ENCODE measurements at regions not wholly inside any gene's neighbourhood (a gene's known extent, or its start where the extent isn't known, plus 50 kb on each side); places are given as distances from the start of the nearest gene placed in this dataset.

DNA sequence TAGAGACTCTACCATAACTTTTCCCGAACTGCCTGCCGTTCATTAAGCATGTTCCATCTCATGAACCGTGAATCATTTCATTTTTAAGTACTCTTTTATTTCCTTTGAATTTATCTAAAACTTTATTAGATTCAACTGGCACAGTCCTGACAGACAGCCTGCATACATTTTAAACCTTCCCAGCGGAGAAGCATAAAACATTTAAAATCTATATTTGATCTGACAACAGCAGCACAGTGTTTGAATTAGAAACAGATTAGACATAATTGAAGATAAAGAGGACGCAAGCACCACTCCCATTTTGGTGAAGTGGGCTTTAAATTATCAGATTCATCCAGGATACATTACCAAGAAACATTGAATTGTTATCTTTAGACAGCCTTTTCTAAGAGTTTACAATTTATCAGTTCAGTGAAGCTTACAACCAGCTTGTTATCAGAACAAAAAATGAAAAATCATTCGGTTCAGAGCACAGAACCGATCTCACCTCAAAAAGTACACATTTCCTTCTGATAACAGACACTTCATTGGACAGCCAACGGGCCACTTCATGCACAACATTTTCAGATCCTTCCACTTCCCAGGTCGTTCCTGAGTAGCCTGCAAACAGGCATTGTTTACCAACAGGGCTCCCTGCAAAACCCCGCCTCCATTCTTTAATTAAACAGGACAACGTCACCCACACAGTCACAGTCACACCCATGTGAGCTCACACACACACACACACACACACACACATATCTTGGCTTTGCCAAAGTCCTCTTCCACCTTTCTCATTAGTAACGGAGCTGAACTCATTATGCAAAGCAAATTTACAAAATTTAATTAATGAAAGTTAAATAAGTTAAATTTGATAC, 171.2 kb downstream of the SP3 start:
- Mint-ChIP-seq H3K36me3 (no peaks in the 10 kb centered on the region), H3K27me3 (peaks cover 31% of the 10 kb centered on the region), H3K4me3 (no peak overlapping the region), H3K4me1 (ENCODE audit: unreplicated experiment) (peaks cover 20% of the 10 kb centered on the region), H3K9me3 (no peaks in the 10 kb centered on the region), H3K27ac (no peak overlapping the region)
- TF ChIP-seq, protein P1, sequence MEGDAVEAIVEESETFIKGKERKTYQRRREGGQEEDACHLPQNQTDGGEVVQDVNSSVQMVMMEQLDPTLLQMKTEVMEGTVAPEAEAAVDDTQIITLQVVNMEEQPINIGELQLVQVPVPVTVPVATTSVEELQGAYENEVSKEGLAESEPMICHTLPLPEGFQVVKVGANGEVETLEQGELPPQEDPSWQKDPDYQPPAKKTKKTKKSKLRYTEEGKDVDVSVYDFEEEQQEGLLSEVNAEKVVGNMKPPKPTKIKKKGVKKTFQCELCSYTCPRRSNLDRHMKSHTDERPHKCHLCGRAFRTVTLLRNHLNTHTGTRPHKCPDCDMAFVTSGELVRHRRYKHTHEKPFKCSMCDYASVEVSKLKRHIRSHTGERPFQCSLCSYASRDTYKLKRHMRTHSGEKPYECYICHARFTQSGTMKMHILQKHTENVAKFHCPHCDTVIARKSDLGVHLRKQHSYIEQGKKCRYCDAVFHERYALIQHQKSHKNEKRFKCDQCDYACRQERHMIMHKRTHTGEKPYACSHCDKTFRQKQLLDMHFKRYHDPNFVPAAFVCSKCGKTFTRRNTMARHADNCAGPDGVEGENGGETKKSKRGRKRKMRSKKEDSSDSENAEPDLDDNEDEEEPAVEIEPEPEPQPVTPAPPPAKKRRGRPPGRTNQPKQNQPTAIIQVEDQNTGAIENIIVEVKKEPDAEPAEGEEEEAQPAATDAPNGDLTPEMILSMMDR (conservative IDR thresholded peaks at IDR 0.05) = no peak
- DNase-seq (ENCODE audit: extremely low spot score, unreplicated experiment) = no peak

GRCh38 chr2:173797586-173798263, 167.4 kb downstream of the SP3 start:
- Mint-ChIP-seq H3K27me3 (peaks cover 18% of the 10 kb centered on the region), H3K9me3 (no peaks in the 10 kb centered on the region), H3K4me1 (ENCODE audit: unreplicated experiment) (peaks cover 7% of the 10 kb centered on the region)

GRCh38 chr2:173802518-173802917, 162.7 kb downstream of the SP3 start:
- H3K36me3 Mint-ChIP-seq = no peaks in the 10 kb centered on the region
- DNase-seq (ENCODE audit: extremely low spot score, unreplicated experiment) = no peak
- no peaks in the 10 kb centered on the region for H3K9me3 Mint-ChIP-seq
- H3K27ac Mint-ChIP-seq = no peak overlapping the region
- H3K4me3 Mint-ChIP-seq = no peak overlapping the region
- no peaks in the 10 kb centered on the region for H3K4me1 Mint-ChIP-seq (ENCODE audit: unreplicated experiment)
- TF ChIP-seq, protein P1 (conservative IDR thresholded peaks at IDR 0.05) = no peak
- H3K27me3 Mint-ChIP-seq = peaks cover 4% of the 10 kb centered on the region

More at GRCh38 chr2:173797586-173798263, 167.4 kb downstream of the SP3 start:
- no peak for DNase-seq (ENCODE audit: extremely low spot score, unreplicated experiment)
- no peak overlapping the region for H3K27ac Mint-ChIP-seq
- TF ChIP-seq, protein P1 (conservative IDR thresholded peaks at IDR 0.05) = no peak
- H3K36me3 Mint-ChIP-seq = no peaks in the 10 kb centered on the region
- H3K4me3 Mint-ChIP-seq = no peak overlapping the region

GRCh38 chr2:173803449-173803848, 161.7 kb downstream of the SP3 start:
- no peak overlapping the region for H3K27ac Mint-ChIP-seq
- H3K9me3 Mint-ChIP-seq = no peaks in the 10 kb centered on the region
- no peaks in the 10 kb centered on the region for H3K27me3 Mint-ChIP-seq
- DNase-seq (ENCODE audit: extremely low spot score, unreplicated experiment) = no peak
- H3K36me3 Mint-ChIP-seq = no peaks in the 10 kb centered on the region
- TF ChIP-seq, protein P1 (conservative IDR thresholded peaks at IDR 0.05) = no peak
- no peak overlapping the region for H3K4me3 Mint-ChIP-seq
- H3K4me1 Mint-ChIP-seq (ENCODE audit: unreplicated experiment) = no peaks in the 10 kb centered on the region

- H3K4me3 Mint-ChIP-seq = no peak overlapping the region
- no peaks in the 10 kb centered on the region for H3K36me3 Mint-ChIP-seq
- H3K27ac Mint-ChIP-seq = no peak overlapping the region
- no peak for DNase-seq (ENCODE audit: extremely low spot score, unreplicated experiment)
- TF ChIP-seq, protein P1 (conservative IDR thresholded peaks at IDR 0.05) = no peak
- H3K27me3 Mint-ChIP-seq = no peaks in the 10 kb centered on the region
- H3K9me3 Mint-ChIP-seq = no peaks in the 10 kb centered on the region
- no peaks in the 10 kb centered on the region for H3K4me1 Mint-ChIP-seq (ENCODE audit: unreplicated experiment)
Observed at GRCh38 chr2:173806761-173807160, 158.4 kb downstream of the SP3 start.

Measured in type B pancreatic cell (in vitro differentiated cells).